ENCODE measurements at regions not wholly inside any gene's neighbourhood (a gene's known extent, or its start where the extent isn't known, plus 50 kb on each side); places are given as distances from the start of the nearest gene placed in this dataset.
"Not testable (repeated sequence)": the region's sequence is repeated elsewhere in the genome, so short reads cannot be mapped to it uniquely, and the experiment has no call there.

DNA sequence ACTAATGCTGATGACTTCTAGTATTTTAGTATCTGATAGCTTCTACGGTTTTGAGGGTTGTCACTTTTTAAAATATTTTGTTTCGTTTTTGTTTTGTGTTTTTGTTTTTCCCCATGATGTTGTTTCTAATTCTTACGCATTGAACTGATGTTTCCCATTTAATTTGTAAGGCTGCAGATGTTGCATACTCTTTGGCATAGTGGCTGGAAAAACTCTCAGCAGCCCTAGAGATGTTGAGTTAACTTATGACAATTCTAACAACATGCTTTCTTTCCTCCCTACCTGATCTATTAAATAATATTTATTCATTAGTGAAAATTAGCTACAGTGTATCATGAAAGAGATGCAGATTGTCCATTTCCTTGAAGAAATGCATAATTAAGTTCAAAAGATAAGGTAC, 559.3 kb upstream of the GRM7 start:
- Histone ChIP-seq H3K4me3 (no peak overlapping the region), H3K9me3 (no peaks in the 10 kb centered on the region), H3K27me3 (no peaks in the 10 kb centered on the region), H3K36me3 (no peaks in the 10 kb centered on the region)
- no peak for DNase-seq

GRCh38 chr3:6315906-6316305, 545.0 kb upstream of the GRM7 start:
- H3K27me3 ChIP-seq = no peaks in the 10 kb centered on the region
- H3K9me3 ChIP-seq = no peaks in the 10 kb centered on the region
- H3K36me3 ChIP-seq = no peaks in the 10 kb centered on the region
- H3K4me3 ChIP-seq = no peak overlapping the region
- no peak for DNase-seq

DNA sequence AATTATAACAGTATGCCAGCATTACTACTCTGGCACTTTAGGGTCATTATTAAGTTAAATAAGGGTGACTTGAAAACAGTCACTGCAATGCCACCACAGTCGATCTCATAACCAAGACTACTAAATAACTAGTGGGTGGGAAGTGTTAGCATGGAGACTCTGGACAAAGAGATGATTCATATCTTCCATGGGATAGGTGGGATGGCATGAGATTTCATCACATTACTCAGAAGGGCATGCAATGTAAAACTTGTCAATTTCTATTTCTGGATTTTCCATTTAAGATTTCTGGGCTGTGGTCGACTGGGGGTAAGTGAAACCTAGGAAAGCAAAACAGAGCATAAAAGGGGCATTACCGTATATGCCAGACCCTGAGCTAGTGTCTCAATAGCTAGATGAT, 538.9 kb upstream of the GRM7 start:
- no peak for DNase-seq
- Histone ChIP-seq H3K4me3 (no peak overlapping the region), H3K9me3 (no peaks in the 10 kb centered on the region), H3K27me3 (no peaks in the 10 kb centered on the region), H3K36me3 (no peaks in the 10 kb centered on the region)

- Histone ChIP-seq H3K9me3 (no peaks in the 10 kb centered on the region), H3K4me3 (no peak overlapping the region), H3K36me3 (no peaks in the 10 kb centered on the region), H3K27me3 (no peaks in the 10 kb centered on the region)
- DNase-seq = no peak
These were observed 534.1 kb upstream of the GRM7 start for GRCh38 chr3:6326771-6327170.

GRCh38 chr3:6340980-6341325, 520.0 kb upstream of the GRM7 start:
- not testable (repeated sequence) for DNase-seq, H3K27me3 ChIP-seq, H3K4me3 ChIP-seq, H3K9me3 ChIP-seq, H3K36me3 ChIP-seq

DNA sequence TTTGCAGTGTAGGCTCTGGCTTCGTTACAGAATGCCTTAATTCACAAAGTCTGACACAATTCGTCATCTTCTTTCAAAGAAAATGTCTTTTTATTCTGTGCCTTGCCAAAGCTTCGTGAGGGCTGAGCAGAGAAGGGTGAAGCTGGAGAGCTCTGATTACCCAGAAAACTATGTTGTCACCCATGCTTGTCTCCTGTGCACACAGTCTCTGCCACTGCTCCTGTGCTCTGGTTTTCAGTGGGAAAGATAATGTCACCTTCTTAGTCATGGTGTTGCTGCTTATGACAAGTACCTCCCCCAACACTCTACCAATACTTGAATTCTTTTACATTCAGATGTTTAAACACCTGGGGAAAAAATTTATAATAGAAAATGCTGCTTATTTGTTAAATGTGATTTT, 509.2 kb upstream of the GRM7 start:
- no peaks in the 10 kb centered on the region for H3K27me3 ChIP-seq
- H3K9me3 ChIP-seq = no peaks in the 10 kb centered on the region
- H3K36me3 ChIP-seq = no peaks in the 10 kb centered on the region
- DNase-seq = no peak
- no peak overlapping the region for H3K4me3 ChIP-seq

GRCh38 chr3:6354653-6355052, 506.3 kb upstream of the GRM7 start:
- Histone ChIP-seq H3K9me3 (no peaks in the 10 kb centered on the region), H3K4me3 (no peak overlapping the region), H3K36me3 (no peaks in the 10 kb centered on the region), H3K27me3 (no peaks in the 10 kb centered on the region)
- DNase-seq = no peak

DNA sequence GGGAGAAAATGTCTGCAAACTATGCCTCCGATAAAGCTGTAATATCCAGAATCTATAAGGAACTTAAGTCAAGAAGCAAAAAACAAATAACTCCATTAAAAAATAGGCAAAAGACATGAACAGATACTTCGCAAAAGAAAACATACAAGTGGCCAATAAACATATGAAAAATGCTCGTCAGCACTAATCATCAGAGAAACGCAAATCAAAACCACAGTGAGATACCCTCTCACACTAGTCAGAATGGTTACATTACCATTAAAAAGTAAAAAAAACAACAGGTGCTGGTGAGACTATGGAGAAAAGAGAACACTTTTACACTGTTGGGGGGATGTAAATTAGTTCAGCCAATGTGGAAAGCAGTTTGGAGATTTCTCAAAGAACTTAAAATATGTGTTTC, 498.5 kb upstream of the GRM7 start:
- Histone ChIP-seq H3K4me3 (no peak overlapping the region), H3K9me3 (no peaks in the 10 kb centered on the region), H3K36me3 (no peaks in the 10 kb centered on the region), H3K27me3 (no peaks in the 10 kb centered on the region)
- DNase-seq = no peak

DNA sequence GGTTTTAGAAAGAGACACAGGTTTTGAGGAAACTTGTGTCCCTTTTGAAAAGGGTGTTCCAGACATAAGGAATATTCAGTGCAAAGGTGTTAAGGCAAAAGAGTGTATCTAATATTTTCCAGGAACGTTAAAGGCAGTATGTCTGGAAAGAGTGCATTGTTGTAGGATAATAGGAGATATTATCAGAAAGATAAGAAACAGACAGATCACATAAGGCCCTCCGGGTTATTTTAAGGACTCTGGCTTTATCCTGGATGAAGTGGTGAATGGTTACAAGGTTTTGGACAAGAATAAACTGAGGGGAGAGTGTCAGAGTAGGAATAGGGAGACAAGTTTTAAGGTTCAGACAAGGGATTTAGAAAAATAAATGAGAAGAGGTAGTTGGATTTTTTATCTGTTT, 493.7 kb upstream of the GRM7 start:
- no peaks in the 10 kb centered on the region for H3K27me3 ChIP-seq
- H3K9me3 ChIP-seq = no peaks in the 10 kb centered on the region
- no peak for DNase-seq
- H3K36me3 ChIP-seq = no peaks in the 10 kb centered on the region
- no peak overlapping the region for H3K4me3 ChIP-seq

- no peak for DNase-seq
- H3K36me3 ChIP-seq = no peaks in the 10 kb centered on the region
- H3K27me3 ChIP-seq = no peaks in the 10 kb centered on the region
- H3K4me3 ChIP-seq = no peak overlapping the region
- H3K9me3 ChIP-seq = no peaks in the 10 kb centered on the region
These were observed 468.8 kb upstream of the GRM7 start for GRCh38 chr3:6392123-6392522.

GRCh38 chr3:6394944-6395343, 466.0 kb upstream of the GRM7 start:
- Histone ChIP-seq H3K27me3 (no peaks in the 10 kb centered on the region), H3K36me3 (no peaks in the 10 kb centered on the region), H3K4me3 (no peak overlapping the region), H3K9me3 (no peaks in the 10 kb centered on the region)
- no peak for DNase-seq

DNA sequence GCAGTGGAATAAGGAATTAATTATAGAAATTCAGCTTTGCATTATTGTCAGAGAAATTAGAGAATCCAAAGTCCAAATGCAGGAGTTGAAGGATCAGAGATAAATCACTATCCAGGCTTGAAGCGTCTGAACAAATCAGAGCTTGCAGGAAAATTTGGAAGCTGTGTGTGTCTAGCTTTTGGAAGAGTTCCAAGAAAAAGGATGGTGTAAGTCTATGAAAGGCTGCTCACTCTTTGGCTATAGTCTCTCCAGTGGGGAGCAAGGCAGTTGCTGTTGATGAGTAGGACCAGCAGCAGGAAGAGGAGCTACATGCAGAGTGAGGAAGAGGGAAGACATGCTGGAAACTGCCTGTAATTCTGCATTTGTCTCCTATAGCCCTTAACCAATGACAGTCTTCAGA, 464.3 kb upstream of the GRM7 start:
- Histone ChIP-seq H3K36me3 (no peaks in the 10 kb centered on the region), H3K27me3 (no peaks in the 10 kb centered on the region), H3K9me3 (no peaks in the 10 kb centered on the region), H3K4me3 (no peak overlapping the region)
- no peak for DNase-seq

- H3K9me3 ChIP-seq, DNase-seq, H3K4me3 ChIP-seq, H3K36me3 ChIP-seq, H3K27me3 ChIP-seq: not testable (repeated sequence)
These were observed 458.2 kb upstream of the GRM7 start for GRCh38 chr3:6402666-6403065.

DNA sequence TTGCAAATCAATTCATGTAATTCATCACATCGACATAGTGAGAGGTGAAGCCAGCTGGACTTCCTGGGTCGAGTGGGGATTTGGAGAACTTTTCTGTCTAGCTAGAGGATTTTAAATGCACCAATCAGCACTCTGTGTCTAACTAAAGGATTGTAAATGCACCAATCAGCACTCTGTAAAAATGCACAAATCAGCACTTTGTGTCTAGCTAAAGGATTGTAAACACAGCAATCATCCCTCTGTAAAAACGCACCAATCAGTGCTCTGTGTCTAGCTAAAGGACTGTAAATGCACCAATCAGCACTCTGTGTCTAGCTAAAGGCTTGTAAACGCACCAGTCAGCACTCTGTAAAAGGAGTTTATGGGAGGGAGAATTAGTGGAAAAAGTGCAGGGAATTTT, 454.0 kb upstream of the GRM7 start:
- not testable (repeated sequence) for DNase-seq

GRCh38 chr3:6416049-6416661, 444.8 kb upstream of the GRM7 start:
- DNase-seq = no peak
- H3K9me3 ChIP-seq = no peaks in the 10 kb centered on the region
- no peaks in the 10 kb centered on the region for H3K27me3 ChIP-seq
- H3K36me3 ChIP-seq = no peaks in the 10 kb centered on the region
- H3K4me3 ChIP-seq = no peak overlapping the region

More for the DNA sequence above, 454.0 kb upstream of the GRM7 start:
- H3K4me3 ChIP-seq, H3K27me3 ChIP-seq, H3K9me3 ChIP-seq, H3K36me3 ChIP-seq: not testable (repeated sequence)

GRCh38 chr3:6417174-6417573, 443.7 kb upstream of the GRM7 start:
- DNase-seq = no peak
- H3K36me3 ChIP-seq = no peaks in the 10 kb centered on the region
- no peak overlapping the region for H3K4me3 ChIP-seq

GRCh38 chr3:6418485-6418884, 442.4 kb upstream of the GRM7 start:
- DNase-seq = no peak
- Histone ChIP-seq H3K36me3 (no peaks in the 10 kb centered on the region), H3K27me3 (no peaks in the 10 kb centered on the region), H3K9me3 (no peaks in the 10 kb centered on the region), H3K4me3 (no peak overlapping the region)

More at GRCh38 chr3:6417174-6417573, 443.7 kb upstream of the GRM7 start:
- no peaks in the 10 kb centered on the region for H3K9me3 ChIP-seq
- no peaks in the 10 kb centered on the region for H3K27me3 ChIP-seq

GRCh38 chr3:6421666-6422445, 439.1 kb upstream of the GRM7 start:
- no peak overlapping the region for H3K4me3 ChIP-seq

More at GRCh38 chr3:6421666-6422445, 439.1 kb upstream of the GRM7 start:
- Histone ChIP-seq H3K27me3 (no peaks in the 10 kb centered on the region), H3K9me3 (no peaks in the 10 kb centered on the region), H3K36me3 (no peaks in the 10 kb centered on the region)
- no peak for DNase-seq

All from MG63 (cell line).